Endodermal cell (in vitro differentiated cells): ENCODE measurements at regions not wholly inside any gene's neighbourhood (a gene's known extent, or its start where the extent isn't known, plus 50 kb on each side); places are given as distances from the start of the nearest gene placed in this dataset.

Source experiments
- DNase-seq: peaks from one replicate; pipeline ENCODE4 v3.0.0-alpha.2; 2017
- H3K27ac ChIP-seq: 2 replicates; pipeline ENCODE4 v1.5.1; 2013; ENCODE audit warnings: mild to moderate bottlenecking, low read depth, low read length, moderate library complexity
- H3K27me3 ChIP-seq: 2 replicates; pipeline ENCODE4 v1.6.1; 2013; ENCODE audit warnings: mild to moderate bottlenecking, low read length, moderate library complexity; ENCODE audit not compliant: insufficient read depth, control insufficient read depth, poor library complexity, severe bottlenecking
- H3K36me3 ChIP-seq: 2 replicates; pipeline ENCODE4 v1.7.0; 2013; ENCODE audit warnings: mild to moderate bottlenecking, low read length, moderate library complexity; ENCODE audit not compliant: control insufficient read depth, insufficient read depth
- H3K4me1 ChIP-seq: one replicate; pipeline ENCODE4 v1.7.0; 2013; ENCODE audit warnings: low read length; ENCODE audit not compliant: control insufficient read depth, insufficient read depth
- H3K4me3 ChIP-seq: 2 replicates; pipeline ENCODE4 v1.5.1; 2013; ENCODE audit warnings: mild to moderate bottlenecking, low read length, moderate library complexity
- H3K9ac ChIP-seq: 2 replicates; pipeline ENCODE4 v1.6.1; 2013; ENCODE audit warnings: mild to moderate bottlenecking, low read length, moderate library complexity; ENCODE audit not compliant: poor library complexity, severe bottlenecking; ENCODE audit errors: extremely low read depth
- H3K9me3 ChIP-seq: 2 replicates; pipeline ENCODE4 v1.6.1; 2013; ENCODE audit warnings: mild to moderate bottlenecking, low read length, moderate library complexity; ENCODE audit not compliant: control insufficient read depth
- H3K27ac Mint-ChIP-seq: 2 replicates; pipeline ENCODE4 v1.8.0; 2020; ENCODE audit warnings: mixed read lengths
- H3K27me3 Mint-ChIP-seq: 2 replicates; pipeline ENCODE4 v1.8.0; 2021; ENCODE audit warnings: mild to moderate bottlenecking, mixed read lengths; ENCODE audit not compliant: insufficient read depth
- H3K36me3 Mint-ChIP-seq: 2 replicates; pipeline ENCODE4 v1.8.0; 2020; ENCODE audit warnings: low read depth, mixed read lengths
- H3K4me1 Mint-ChIP-seq: 2 replicates; pipeline ENCODE4 v1.8.0; 2020; ENCODE audit warnings: mixed read lengths
- H3K4me3 Mint-ChIP-seq: 2 replicates; pipeline ENCODE4 v1.8.0; 2020; ENCODE audit warnings: mild to moderate bottlenecking, moderate library complexity, mixed read lengths
- H3K9me3 Mint-ChIP-seq: 2 replicates; pipeline ENCODE4 v1.8.0; 2020; ENCODE audit warnings: mild to moderate bottlenecking, mixed read lengths
- WGBS, 2 experiments: methylation state at CpG; one replicate each; pipeline versions ENCODE4 v1.1.5 to v1.1.7; 2013; ENCODE audit warnings: missing lambda C conversion rate in 2 of 2, mixed read lengths in 1 of 2; ENCODE audit not compliant: insufficient coverage in 1 of 2, insufficient read length in 1 of 2; 5-methylcytosine and 5-hydroxymethylcytosine counted together
- TF ChIP-seq, protein P1 (sequence below): fragments of 200-600 bp; sonication (generic); conservative IDR thresholded peaks from 2 replicates; pipeline ENCODE4 v1.5.0; 2021; ENCODE audit warnings: antibody characterized with exemption, mild to moderate bottlenecking

- Histone ChIP-seq H3K36me3 (no peaks in the 10 kb centered on the region), H3K27me3 (no peaks in the 10 kb centered on the region), H3K27ac (no peak overlapping the region), H3K4me1 (no peaks in the 10 kb centered on the region), H3K9me3 (no peaks in the 10 kb centered on the region), H3K9ac (no peak overlapping the region), H3K4me3 (no peak overlapping the region)
- Mint-ChIP-seq H3K27ac (no peak overlapping the region), H3K9me3 (peaks cover 4% of the 10 kb centered on the region), H3K27me3 (no peaks in the 10 kb centered on the region), H3K36me3 (no peaks in the 10 kb centered on the region), H3K4me3 (no peak overlapping the region), H3K4me1 (peaks cover 4% of the 10 kb centered on the region)
- TF ChIP-seq, protein P1, sequence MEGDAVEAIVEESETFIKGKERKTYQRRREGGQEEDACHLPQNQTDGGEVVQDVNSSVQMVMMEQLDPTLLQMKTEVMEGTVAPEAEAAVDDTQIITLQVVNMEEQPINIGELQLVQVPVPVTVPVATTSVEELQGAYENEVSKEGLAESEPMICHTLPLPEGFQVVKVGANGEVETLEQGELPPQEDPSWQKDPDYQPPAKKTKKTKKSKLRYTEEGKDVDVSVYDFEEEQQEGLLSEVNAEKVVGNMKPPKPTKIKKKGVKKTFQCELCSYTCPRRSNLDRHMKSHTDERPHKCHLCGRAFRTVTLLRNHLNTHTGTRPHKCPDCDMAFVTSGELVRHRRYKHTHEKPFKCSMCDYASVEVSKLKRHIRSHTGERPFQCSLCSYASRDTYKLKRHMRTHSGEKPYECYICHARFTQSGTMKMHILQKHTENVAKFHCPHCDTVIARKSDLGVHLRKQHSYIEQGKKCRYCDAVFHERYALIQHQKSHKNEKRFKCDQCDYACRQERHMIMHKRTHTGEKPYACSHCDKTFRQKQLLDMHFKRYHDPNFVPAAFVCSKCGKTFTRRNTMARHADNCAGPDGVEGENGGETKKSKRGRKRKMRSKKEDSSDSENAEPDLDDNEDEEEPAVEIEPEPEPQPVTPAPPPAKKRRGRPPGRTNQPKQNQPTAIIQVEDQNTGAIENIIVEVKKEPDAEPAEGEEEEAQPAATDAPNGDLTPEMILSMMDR = no peak
- 78% methylated on average over 1 of the region's 1 CpG; no CpG with 5 or more reads in 1 of the 2 experiments for WGBS, 2 experiments
- DNase-seq = no peak
These were observed 351.5 kb upstream of the ZP4 start for GRCh38 chr1:238242181-238242580.

- H3K27ac ChIP-seq = no peak overlapping the region
- no peaks in the 10 kb centered on the region for H3K36me3 ChIP-seq
- H3K9me3 Mint-ChIP-seq = peaks cover 4% of the 10 kb centered on the region
- TF ChIP-seq, protein P1 = no peak
- no peaks in the 10 kb centered on the region for H3K9me3 ChIP-seq
- 88 to 97% methylated on average over 3 of the region's 3 CpGs for WGBS, 2 experiments
- no peak overlapping the region for H3K27ac Mint-ChIP-seq
- no peak overlapping the region for H3K9ac ChIP-seq
- H3K4me1 Mint-ChIP-seq = no peaks in the 10 kb centered on the region
- H3K36me3 Mint-ChIP-seq = no peaks in the 10 kb centered on the region
- no peaks in the 10 kb centered on the region for H3K4me1 ChIP-seq
- H3K27me3 ChIP-seq = no peaks in the 10 kb centered on the region
- no peak overlapping the region for H3K4me3 ChIP-seq
- no peaks in the 10 kb centered on the region for H3K27me3 Mint-ChIP-seq
- no peak for DNase-seq
- H3K4me3 Mint-ChIP-seq = no peak overlapping the region
These were observed 350.9 kb upstream of the ZP4 start for GRCh38 chr1:238241607-238242006.

DNA sequence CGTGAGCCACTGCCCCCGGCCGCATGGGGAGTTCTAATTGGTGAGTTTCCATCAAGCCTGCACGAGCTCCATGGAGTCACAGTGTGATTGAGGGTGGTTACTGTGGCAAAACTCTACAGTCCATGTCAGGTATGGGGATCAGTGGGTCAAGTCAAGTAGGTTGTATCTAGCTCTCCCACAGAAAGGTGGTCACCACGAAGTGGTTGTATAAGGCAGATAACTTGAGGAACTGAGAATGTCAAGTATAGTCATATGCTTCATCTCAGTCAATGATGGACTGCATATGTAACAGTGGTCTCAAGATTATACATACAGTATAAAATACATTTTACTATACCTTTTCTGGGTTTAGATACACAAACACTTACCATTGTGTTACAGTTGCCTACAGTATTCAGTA, 348.6 kb upstream of the ZP4 start:
- H3K4me1 ChIP-seq = no peaks in the 10 kb centered on the region
- H3K4me3 Mint-ChIP-seq = no peak overlapping the region
- H3K27me3 Mint-ChIP-seq = no peaks in the 10 kb centered on the region
- H3K9me3 ChIP-seq = peaks cover 8% of the 10 kb centered on the region
- no peaks in the 10 kb centered on the region for H3K27me3 ChIP-seq
- 92 to 100% methylated on average over 1 to 5 of the region's 5 CpGs for WGBS, 2 experiments
- H3K27ac ChIP-seq = no peak overlapping the region
- no peak overlapping the region for H3K9ac ChIP-seq
- no peaks in the 10 kb centered on the region for H3K4me1 Mint-ChIP-seq
- no peak overlapping the region for H3K4me3 ChIP-seq
- H3K36me3 Mint-ChIP-seq = no peaks in the 10 kb centered on the region
- no peak overlapping the region for H3K27ac Mint-ChIP-seq
- no peak for DNase-seq
- TF ChIP-seq, protein P1 = no peak
- H3K9me3 Mint-ChIP-seq = peaks cover 7% of the 10 kb centered on the region
- H3K36me3 ChIP-seq = no peaks in the 10 kb centered on the region
